HG03039 (cell line): ENCODE measurements at regions not wholly inside any gene's neighbourhood (a gene's known extent, or its start where the extent isn't known, plus 50 kb on each side); places are given as distances from the start of the nearest gene placed in this dataset.

Experiments used
- ATAC-seq: cut with Tn5 transposase; IDR thresholded peaks from one replicate; pipeline ENCODE4 v1.9.1; 2021; ENCODE audit warnings: mild to moderate bottlenecking, moderate library complexity; ENCODE audit not compliant: unreplicated experiment

- no peak for ATAC-seq
Measured at GRCh38 chr4:136194962-136195361, 1337.3 kb downstream of the PCDH18 start.

GRCh38 chr4:136186650-136187049, 1345.6 kb downstream of the PCDH18 start:
- ATAC-seq, result no peak

GRCh38 chr4:136183513-136183912, 1348.8 kb downstream of the PCDH18 start:
- ATAC-seq, result no peak

GRCh38 chr4:136156947-136157346, 1375.3 kb downstream of the PCDH18 start:
- ATAC-seq, result no peak

- ATAC-seq, result no peak
Measured at GRCh38 chr4:136150046-136150445, 1382.2 kb downstream of the PCDH18 start.

GRCh38 chr4:136136601-136137000, 1395.7 kb downstream of the PCDH18 start:
- ATAC-seq, result no peak

- ATAC-seq, result no peak
Measured at GRCh38 chr4:136124251-136124745, 1408.0 kb downstream of the PCDH18 start.

- ATAC-seq, result no peak
Measured at GRCh38 chr4:136121426-136121825, 1410.9 kb downstream of the PCDH18 start.

- no peak for ATAC-seq
Measured at GRCh38 chr4:136113921-136114320, 1418.4 kb downstream of the PCDH18 start.

- no peak for ATAC-seq
Measured at GRCh38 chr4:136112116-136112515, 1420.2 kb downstream of the PCDH18 start.

GRCh38 chr4:136106753-136107152, 1425.5 kb downstream of the PCDH18 start:
- no peak for ATAC-seq

- ATAC-seq, result no peak
Measured at GRCh38 chr4:136103616-136104015, 1428.7 kb downstream of the PCDH18 start.

GRCh38 chr4:136097676-136098075, 1434.6 kb downstream of the PCDH18 start:
- no peak for ATAC-seq

GRCh38 chr4:136088211-136088867, 1444.0 kb downstream of the PCDH18 start:
- ATAC-seq, result no peak

- ATAC-seq, result no peak
Measured at GRCh38 chr4:136078976-136079375, 1453.3 kb downstream of the PCDH18 start.

- ATAC-seq, result no peak
Measured at GRCh38 chr4:136056748-136057147, 1475.5 kb downstream of the PCDH18 start.

- ATAC-seq, result no peak
Measured at GRCh38 chr4:136055360-136055759, 1476.9 kb downstream of the PCDH18 start.

GRCh38 chr4:136036744-136037143, 1495.5 kb downstream of the PCDH18 start:
- ATAC-seq, result no peak

- ATAC-seq, result no peak
Measured at GRCh38 chr4:136032391-136032790, 1499.9 kb downstream of the PCDH18 start.

- no peak for ATAC-seq
Measured at GRCh38 chr4:136025540-136025939, 1506.8 kb downstream of the PCDH18 start.

- ATAC-seq, result no peak
Measured at GRCh38 chr4:136017556-136017955, 1514.7 kb downstream of the PCDH18 start.

- ATAC-seq, result no peak
Measured at GRCh38 chr4:136012220-136012619, 1520.1 kb downstream of the PCDH18 start.

- no peak for ATAC-seq
Measured at GRCh38 chr4:136009258-136009832, 1522.9 kb downstream of the PCDH18 start.
